Lower leg skin (tissue), 3 donors: ENCODE measurements at regions not wholly inside any gene's neighbourhood (a gene's known extent, or its start where the extent isn't known, plus 50 kb on each side); places are given as distances from the start of the nearest gene placed in this dataset.

Experiments used
- CTCF ChIP-seq, 3 donors: fragments of 450-650 bp; IDR thresholded peaks; one replicate each; pipeline ENCODE4 v1.5.1; 2016; ENCODE audit warnings: antibody characterized with exemption in 3 of 3, mild to moderate bottlenecking in 3 of 3, moderate library complexity in 2 of 3
- POLR2A ChIP-seq, 2 donors: fragments of 450-650 bp; IDR thresholded peaks; one replicate each; pipeline ENCODE4 v1.6.1; 2016 to 2017; ENCODE audit warnings: antibody characterized with exemption in 2 of 2, mild to moderate bottlenecking in 1 of 2, moderate library complexity in 1 of 2

- TF ChIP-seq CTCF (IDR thresholded peaks at IDR 0.05) (no peak), POLR2A (IDR thresholded peaks at IDR 0.05) (no peak)
Observed at GRCh38 chr4:58042176-58042575, 932.0 kb upstream of the IGFBP7 start.
